HG03135 (cell line): ENCODE measurements at regions not wholly inside any gene's neighbourhood (a gene's known extent, or its start where the extent isn't known, plus 50 kb on each side); places are given as distances from the start of the nearest gene placed in this dataset.
"Not testable (repeated sequence)": the region's sequence is repeated elsewhere in the genome, so short reads cannot be mapped to it uniquely, and the experiment has no call there.

Experiments
- ATAC-seq: cut with Tn5 transposase; IDR thresholded peaks from one replicate; pipeline ENCODE4 v1.9.1; 2021; ENCODE audit warnings: mild to moderate bottlenecking, moderate library complexity; ENCODE audit not compliant: unreplicated experiment

DNA sequence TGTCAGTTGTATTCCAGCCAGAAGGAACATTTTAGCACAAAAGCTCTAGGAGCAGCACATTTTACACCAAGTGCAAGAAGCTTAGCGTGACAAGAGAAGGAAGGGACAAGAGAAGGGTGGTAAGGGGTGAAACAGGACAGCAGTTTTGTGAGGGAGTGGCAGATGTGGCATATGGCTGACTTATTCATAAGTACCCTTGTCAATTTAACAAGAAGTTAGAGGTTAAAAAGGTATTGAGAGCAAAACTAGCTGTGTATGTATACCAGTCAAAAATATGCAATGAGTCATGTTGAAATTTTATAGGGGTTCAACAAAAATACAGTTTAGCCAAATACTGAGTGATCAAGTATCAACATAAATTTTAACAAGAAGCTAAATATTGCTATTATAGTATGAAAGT is 561.5 kb upstream of the POT1 start:
- no peak for ATAC-seq

DNA sequence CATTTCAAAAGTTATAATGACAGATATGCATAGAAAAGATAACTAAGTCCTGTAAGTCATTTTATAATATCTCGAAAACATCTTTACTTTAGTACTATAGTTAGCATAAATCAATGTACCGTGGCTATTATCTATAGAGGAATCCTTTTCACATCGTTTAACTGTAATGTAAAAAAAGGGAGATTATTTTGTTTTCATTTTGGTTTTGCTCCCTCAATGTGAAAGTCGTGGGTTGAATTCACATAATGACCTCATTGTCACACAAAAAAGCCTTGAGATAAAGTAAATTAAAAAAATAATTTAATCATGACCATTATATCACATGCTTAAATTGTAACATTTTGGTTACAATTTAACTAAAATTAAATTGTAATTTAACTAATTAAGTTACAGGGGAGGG is 560.5 kb upstream of the POT1 start:
- no peak for ATAC-seq

DNA sequence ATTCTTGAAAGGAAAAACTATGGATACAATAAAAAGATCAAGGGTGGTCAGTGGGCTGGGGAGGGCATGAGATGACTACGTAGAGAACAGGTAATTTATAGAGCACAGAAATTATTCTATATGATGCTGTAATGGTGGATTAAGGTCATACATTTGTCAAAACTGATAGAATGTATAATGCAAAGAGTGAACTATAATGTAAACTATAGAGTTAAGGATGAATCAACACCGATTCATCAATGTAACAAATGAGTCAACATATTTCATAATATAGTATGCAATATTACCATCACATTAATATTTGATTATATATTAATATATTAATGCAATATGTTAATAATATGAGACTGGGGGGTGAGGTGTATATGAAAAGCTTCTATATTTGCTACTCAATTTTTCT is 555.6 kb upstream of the POT1 start:
- ATAC-seq: no peak

DNA sequence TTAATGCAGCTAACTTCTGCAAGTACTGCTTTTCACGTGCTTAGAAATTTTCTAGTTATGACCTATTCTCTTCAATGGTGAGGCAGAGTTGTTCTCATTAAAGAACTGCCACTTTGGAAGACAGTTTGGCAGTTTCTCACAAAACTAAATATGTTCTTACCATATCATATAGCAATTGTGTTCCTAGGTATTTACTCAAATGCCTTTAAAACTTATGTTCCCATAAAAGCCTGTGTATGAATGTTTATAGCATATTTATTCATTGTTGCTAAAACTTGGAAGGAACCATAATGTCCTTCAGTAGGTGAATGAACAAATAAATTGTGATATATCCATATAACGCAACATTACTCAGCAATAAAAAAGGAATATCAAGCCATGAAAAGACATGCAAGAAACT is 555.1 kb upstream of the POT1 start:
- ATAC-seq: no peak

DNA sequence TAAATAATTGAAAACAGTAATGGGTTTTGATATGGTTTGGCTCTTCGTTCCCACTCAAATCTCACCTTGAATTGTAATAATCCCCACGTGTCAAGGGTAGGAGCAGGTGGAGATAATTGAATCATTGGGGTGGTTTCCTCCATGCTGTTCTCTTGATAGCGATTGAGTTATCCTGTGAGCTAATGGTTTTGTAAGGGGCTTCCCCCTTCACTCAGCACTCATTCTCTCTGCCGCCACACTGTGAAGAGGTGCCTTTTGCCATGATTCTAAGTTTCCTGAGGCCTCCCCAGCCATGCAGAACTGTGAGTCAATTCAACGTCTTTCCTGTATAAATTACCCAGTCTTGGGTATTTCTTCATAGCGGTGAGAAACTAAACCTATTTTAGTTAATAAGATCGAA is 551.7 kb upstream of the POT1 start:
- no peak for ATAC-seq

DNA sequence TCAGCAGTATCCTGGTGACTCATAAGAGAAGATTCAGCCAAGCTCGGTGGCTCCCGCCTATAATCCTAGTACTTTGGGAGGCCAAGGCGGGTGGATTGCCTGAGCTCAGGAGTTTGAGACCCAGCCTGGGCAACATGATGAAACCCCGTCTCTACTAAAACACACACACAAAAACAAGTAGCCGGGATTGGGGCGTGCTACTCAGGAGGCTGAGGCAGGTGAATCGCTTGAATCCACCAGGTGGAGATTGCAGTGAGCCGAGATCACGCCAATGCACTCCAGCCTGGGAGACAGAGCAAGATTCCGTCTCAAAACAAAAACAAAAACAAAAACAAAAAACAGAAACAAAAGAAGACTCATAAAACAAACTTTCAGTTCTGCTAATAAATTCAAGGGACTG is 551.1 kb upstream of the POT1 start:
- ATAC-seq: no peak

DNA sequence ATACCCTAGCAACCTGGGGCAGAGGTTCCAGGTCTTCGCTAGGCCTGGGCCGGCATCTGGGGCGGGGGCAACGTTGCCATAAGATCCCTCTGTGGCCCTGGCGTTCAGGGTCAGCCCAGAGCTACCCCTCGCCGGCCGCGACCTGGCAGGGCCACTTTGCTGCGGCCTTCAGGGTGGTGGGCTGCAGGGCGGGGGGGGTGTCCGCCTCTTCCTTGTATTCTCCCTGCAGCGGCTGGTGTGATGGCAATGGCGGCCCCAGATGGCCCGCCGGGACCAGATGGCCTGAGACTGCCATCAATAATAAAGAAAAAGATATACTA is 539.2 kb upstream of the POT1 start:
- ATAC-seq: no peak

DNA sequence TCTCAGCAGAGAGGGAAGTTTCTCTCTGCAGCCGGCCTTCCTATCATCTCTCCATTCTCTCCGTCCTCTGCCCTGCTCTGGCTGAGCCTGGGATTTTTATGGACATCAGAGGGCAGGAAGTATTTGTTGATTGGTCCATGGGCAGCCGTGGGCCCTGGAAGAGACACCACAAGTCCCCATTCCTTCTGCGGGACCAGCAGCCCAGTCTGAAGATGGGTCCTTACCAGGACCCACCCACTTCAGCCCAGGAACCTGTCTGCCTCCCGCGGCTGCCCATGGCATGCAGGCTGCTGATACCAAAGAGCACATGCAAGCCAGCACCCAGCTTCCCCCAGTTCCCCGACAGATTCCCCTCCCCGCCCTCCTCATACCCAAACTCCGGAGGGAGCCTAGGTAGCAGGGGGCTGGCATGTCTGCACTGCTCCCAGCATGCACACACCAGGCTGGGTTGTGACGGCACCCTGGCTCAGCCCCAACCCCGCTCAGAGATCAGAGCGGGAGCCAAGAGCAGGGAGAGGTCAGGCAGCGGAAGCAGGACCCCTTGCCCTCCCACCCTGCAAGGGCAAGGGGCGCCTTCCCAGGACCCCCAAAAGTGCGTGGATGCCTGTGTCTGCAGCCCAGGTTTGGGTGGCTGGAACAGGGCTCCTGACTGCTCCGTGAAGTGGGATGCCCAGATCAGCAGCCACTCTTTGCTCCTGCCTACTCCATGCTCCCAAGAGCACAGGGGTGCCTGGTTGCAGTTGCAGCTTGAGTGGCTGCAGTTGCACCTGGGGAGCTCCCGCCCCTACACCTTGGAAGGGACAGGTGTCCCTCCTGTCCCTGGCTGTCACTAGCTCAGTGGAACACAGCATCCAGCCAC is 538.6 kb upstream of the POT1 start:
- no peak for ATAC-seq

DNA sequence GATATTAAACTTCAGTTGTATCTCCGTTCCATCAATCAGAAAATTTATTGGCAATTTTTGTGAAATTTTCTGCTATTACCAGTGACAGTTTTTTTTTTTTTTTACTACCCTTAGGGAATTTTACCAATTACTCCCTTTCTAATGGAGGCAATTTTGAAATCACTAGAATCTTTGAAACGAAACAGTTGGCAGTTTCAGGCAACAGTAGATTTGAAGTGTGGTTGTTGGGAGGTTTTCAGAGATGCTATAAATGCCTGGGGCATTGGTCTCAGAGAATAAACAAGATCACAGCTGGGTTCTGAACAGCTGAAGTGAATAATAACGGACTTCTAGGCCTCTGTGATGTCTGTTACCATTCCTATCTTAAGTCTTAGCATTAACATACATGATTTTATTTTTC is 535.9 kb upstream of the POT1 start:
- no peak for ATAC-seq

DNA sequence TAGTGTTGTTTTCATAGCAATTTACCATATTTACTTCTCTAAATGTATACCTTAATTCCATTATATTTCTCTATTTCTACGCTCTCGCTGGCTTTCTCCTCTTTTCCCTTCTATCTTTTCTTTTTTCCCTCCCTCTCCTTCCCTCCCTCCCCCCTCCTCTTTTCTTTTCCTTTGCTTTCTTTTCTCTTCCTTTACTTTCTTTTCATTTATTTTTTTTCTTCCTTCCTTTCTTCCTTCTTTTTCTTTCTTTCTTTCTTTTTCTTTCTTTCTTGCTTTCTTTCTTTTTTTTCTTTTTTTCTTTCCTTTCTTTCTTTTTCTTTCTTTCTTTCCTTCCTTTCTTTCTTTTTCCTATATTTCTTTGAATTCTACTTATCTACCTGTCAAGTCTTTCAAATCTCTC is 533.0 kb upstream of the POT1 start:
- no peak for ATAC-seq

DNA sequence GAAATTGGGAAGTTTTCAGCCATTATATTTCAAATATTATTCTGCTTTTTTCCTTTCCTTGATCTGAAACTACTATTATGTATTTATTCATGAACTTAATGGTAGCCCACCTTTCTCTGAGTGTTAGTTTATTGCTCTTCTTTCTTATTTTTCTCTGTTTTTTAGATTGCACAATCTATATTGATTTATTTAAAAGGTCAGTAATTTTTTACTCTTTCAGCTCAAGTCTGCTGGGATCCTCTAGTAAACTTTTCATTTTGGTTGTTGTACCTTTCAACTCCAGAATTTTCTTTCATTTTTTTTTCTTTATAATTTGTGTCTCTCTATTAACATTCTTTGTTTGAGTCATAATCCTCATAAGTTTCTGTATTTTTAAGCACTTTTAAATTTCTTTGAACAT is 529.4 kb upstream of the POT1 start:
- no peak for ATAC-seq

DNA sequence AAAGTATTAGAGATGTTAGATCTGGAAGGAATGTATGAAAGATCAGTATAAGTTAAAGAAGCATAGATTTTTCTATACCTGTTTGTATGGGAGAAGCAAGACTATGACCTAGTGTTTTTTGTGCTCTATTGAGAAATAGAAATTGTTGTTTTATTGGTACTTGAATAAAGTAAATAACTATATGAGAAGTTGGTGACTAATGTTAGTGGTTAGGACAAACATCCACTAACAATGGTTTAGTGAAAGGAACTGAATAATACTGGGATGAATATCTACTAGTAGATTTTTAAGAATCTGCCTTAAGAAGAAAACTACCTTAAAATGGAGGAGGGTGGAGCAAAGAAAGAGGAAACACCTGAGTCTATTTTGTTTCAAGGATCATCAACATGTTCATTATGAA is 521.1 kb upstream of the POT1 start:
- no peak for ATAC-seq

DNA sequence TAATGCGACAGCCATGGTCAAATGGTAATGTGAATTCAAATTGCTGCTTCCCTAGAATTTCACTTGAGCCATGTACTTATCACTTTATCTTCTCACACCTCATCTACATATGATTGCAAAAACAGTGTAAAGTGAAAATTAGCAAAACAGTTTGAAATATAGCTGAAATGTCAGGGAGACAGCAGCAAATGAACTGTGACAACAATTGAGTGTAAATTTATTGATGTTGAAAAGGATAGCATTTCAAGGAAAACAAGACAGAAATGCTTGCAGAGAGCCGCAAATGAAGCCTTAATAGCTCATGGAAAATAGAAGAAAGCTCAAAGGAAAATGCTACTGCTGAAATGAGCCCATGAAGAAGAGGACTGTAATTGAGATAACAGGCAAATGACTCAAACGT is 516.2 kb upstream of the POT1 start:
- no peak for ATAC-seq

DNA sequence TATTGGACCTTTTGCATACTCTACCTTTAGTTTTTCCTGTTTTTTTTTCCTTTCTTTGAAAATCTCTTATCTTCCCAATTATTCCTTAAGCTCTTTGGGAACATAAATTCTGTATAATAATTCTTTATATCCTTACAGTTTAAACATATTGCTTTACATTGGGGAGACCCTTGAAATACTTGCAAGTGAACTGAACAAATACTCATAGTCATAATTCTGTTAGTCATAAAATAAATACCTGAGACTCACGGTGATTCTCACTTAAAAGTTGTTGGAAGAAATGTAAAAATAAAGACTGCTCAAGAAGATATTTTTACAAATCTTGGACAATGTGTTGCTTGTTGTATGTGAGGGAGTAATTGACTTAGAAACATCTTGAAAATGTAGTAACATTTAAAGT is 515.2 kb upstream of the POT1 start:
- no peak for ATAC-seq

DNA sequence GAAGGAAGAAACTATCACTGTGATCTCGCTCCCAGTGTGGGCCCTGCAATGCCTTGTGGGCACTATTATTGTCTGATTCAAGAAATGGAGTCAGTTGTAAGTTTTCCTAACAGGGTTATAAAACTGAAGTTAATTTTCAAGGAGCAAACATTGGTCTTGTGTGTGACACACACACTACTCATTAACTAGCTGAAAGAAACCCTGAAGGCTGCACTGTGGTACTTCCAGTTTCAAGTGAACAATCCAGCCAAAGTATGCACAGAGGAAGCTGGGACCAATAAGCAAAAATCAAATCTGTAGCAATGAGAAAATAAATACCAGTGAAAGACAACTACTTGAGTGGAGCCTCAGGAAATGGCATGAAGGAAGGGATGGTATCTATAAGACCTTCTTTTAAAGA is 506.6 kb upstream of the POT1 start:
- no peak for ATAC-seq

DNA sequence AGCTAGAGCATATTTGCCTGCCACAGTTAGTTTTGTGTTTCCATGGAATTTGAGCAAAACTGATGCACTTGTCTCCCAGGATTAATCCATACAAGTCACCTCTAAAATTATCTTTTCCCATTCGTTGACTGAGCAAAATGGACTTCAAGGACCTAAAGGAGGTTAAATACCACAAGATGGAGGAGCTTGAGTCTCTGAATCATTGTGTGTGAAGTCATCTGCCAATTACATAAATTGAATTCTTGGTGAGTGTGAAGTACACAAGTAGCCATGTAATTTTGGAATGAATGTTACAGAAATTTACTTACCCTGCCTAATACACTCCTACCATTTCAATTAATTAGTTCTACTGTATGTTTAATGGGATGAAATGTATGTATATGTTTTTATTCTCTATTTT is 501.7 kb upstream of the POT1 start:
- ATAC-seq: no peak

DNA sequence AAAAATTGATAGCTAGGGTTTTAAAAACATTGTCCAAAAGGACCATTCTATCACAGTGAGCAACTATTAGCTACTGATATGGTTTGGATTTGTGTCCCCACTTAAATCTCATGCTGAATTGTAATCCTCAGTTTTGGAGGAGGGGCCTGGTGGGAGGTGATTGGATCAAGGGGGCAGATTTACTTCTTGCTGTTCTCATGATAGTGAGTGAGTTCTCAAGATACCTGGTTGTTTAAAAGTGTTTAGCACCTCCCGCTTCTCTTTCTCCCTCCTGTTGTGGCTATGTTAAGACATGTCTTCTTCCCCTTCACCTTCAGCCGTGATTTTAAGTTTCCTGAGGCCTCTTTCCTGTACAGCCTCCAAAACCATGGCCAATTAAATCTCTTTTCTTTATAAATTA is 500.4 kb upstream of the POT1 start:
- ATAC-seq: no peak

DNA sequence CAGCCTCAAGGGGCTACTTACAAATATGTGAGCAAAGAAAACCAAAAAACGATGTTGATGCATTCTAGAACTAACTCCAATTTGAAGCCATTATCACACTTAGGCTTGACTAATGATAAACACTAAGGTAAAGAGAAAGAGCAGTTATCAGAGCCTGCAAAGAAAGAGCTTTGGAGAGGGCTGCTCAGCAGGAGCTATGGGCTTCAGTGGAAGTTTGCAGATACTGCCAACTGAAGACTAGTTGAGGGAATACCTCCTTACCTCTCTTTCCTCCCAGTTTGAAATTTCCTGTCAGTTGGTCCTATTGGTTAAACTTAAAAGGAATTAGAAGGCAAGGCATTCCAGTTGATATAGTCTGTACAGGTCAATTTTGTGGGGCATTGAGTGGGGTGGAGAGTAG is 498.1 kb upstream of the POT1 start:
- no peak for ATAC-seq

DNA sequence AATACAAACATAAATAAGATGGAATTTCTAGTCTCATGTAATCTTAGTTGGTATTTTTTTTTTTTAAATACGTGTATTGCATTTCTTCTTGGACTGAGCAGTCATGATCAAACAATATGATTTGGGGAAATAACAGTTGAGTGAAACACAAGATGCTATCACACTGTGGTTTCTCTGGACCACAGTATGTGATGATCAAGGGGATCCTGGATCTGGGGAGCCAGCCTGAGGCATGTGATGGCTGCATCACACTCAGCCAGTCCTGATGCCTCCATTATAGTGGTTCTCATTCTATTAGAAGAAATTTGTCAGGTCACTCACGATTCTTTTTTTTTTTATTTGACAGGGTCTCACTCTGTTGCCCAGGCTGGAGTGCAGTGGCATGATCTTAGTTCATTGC is 495.9 kb upstream of the POT1 start:
- ATAC-seq: no peak

DNA sequence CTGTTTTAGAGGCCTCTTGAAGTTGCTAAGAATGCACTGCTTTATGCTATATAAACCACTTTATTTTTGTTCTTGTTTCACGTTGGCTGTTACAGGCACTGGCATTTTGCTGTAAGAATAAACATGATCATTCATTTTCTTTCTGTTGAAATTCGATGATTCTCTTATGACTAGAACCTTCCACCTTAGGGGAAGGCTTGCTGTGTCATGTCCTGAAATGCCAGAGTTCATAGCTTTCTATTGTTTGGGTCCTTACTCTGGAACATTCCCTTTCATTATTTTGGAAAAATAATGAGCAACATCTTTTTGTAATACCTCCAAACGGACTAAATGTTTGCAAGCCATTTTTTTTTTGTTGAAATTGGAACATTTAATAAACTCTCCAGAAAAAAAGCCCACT is 495.1 kb upstream of the POT1 start:
- no peak for ATAC-seq

DNA sequence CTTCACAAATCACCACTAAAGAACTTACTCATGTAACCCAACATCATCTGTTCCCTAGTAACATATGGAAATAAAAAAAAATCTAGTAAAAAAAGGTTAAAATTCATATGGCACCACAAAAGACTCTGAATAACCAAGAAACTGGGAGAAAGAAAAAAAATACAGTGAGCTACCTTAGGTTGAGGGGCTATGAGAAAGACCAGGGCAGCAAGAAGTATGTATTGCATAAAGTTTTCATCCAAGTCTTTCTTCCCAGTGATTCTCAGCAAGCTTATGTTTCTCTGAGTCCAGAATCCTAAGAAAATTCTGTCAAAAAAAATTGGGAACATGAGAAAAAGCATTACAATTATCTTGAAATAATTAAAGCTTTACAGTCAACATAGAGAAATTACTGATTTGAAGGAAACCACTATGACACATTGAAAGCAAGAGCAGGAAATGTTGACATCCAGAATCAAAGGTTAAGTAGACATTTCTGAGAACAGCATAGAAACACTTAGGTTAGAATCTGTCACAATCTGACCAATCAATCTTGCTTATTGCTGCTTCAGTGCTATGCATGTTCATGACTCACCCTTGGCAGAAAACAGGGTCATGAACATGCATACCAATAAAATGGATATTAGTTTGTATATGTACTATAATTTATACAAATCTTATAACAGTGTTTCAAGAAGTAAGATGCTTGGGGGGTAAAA is 494.0 kb upstream of the POT1 start:
- no peak for ATAC-seq

DNA sequence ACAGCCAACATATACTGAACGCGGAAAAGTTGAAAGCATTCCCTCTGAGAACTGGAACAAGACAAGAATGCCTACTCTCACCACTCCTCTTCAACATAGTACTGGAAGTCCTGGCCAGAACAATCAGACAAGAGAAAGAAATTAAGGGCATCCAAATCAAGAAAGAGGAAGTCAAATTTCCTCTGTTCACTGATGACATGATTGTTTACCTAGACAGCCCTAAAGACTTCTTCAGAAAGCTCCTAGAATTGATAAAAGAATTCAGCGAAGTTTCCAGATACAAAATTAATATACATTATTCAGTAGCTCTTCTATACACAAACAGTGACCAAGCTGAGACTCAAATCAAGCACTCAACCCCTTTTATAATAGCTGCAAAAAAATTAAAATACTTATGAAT is 491.8 kb upstream of the POT1 start:
- ATAC-seq: not testable (repeated sequence)
